ENCODE measurements at regions not wholly inside any gene's neighbourhood (a gene's known extent, or its start where the extent isn't known, plus 50 kb on each side); places are given as distances from the start of the nearest gene placed in this dataset.

GRCh38 chr10:133019651-133020050, 68.1 kb upstream of the ADGRA1 start:
- TF ChIP-seq, protein P1, sequence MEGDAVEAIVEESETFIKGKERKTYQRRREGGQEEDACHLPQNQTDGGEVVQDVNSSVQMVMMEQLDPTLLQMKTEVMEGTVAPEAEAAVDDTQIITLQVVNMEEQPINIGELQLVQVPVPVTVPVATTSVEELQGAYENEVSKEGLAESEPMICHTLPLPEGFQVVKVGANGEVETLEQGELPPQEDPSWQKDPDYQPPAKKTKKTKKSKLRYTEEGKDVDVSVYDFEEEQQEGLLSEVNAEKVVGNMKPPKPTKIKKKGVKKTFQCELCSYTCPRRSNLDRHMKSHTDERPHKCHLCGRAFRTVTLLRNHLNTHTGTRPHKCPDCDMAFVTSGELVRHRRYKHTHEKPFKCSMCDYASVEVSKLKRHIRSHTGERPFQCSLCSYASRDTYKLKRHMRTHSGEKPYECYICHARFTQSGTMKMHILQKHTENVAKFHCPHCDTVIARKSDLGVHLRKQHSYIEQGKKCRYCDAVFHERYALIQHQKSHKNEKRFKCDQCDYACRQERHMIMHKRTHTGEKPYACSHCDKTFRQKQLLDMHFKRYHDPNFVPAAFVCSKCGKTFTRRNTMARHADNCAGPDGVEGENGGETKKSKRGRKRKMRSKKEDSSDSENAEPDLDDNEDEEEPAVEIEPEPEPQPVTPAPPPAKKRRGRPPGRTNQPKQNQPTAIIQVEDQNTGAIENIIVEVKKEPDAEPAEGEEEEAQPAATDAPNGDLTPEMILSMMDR (IDR thresholded peaks at IDR 0.05; ENCODE audit: extremely low read depth in 1 of 2, insufficient read depth in 1 of 2, low read depth in 1 of 2, low read length in 2 of 2): no peak
- TF ChIP-seq POLR2A (IDR thresholded peaks at IDR 0.05; ENCODE audit: low read depth, low read length): no peak
- TF ChIP-seq EZH2 (IDR thresholded peaks at IDR 0.05; ENCODE audit: borderline replicate concordance, low read depth, low read length, severe bottlenecking): no peak
- TF ChIP-seq POLR2AphosphoS5 (IDR thresholded peaks at IDR 0.05; ENCODE audit: insufficient read depth, low read depth, low read length): no peak
- TF ChIP-seq GATA2 (IDR thresholded peaks at IDR 0.05; ENCODE audit: insufficient read depth, insufficient read length, low read depth, low read length): no peak
- TF ChIP-seq MAX (IDR thresholded peaks at IDR 0.05; ENCODE audit: insufficient read depth, insufficient read length): no peak

Measured in endothelial cell of umbilical vein (primary cell).